ENCODE measurements at regions not wholly inside any gene's neighbourhood (a gene's known extent, or its start where the extent isn't known, plus 50 kb on each side); places are given as distances from the start of the nearest gene placed in this dataset.
"Not testable (repeated sequence)": the region's sequence is repeated elsewhere in the genome, so short reads cannot be mapped to it uniquely, and the experiment has no call there.

- H3K9me3 Mint-ChIP-seq (ENCODE audit: insufficient read depth) = no peaks in the 10 kb centered on the region
- POLR2A ChIA-PET = no interaction called here
Observed at GRCh38 chr1:196160066-196160795, 448.0 kb downstream of the KCNT2 start.

DNA sequence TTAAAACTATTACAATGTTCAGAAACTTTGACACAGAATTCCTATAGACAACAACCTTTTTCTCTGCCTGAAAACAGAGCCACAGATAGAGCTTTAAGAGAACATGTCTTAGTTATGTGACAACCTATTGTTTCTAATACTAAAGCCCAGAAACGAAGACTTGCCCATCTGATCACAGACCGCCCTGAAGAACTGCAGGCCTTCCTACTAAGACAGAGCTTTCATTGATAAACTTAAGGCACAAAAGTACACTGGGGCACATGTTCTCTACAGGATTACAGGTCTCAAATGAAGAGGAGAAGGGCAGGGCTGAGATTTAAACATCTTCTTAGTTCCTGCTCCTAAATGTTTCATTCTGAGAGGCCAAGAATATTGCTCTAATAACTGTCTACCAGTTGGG lies 452.7 kb downstream of the KCNT2 start:
- no peaks in the 10 kb centered on the region for H3K36me3 Mint-ChIP-seq (ENCODE audit: low read depth)
- no peak for ATAC-seq
- no peaks in the 10 kb centered on the region for H3K4me1 Mint-ChIP-seq (ENCODE audit: low read depth)
- H3K4me3 Mint-ChIP-seq = no peak overlapping the region
- POLR2A ChIA-PET = no interaction called here
- no peaks in the 10 kb centered on the region for H3K27me3 Mint-ChIP-seq (ENCODE audit: low read depth)
- CTCF ChIA-PET = no interaction called here
- DNase-seq = no peak
- H3K9me3 Mint-ChIP-seq (ENCODE audit: insufficient read depth) = no peaks in the 10 kb centered on the region
- H3K27ac Mint-ChIP-seq = no peak overlapping the region

More at GRCh38 chr1:196160066-196160795, 448.0 kb downstream of the KCNT2 start:
- Mint-ChIP-seq H3K4me1 (ENCODE audit: low read depth) (no peaks in the 10 kb centered on the region), H3K27ac (no peak overlapping the region), H3K36me3 (ENCODE audit: low read depth) (no peaks in the 10 kb centered on the region), H3K27me3 (ENCODE audit: low read depth) (no peaks in the 10 kb centered on the region), H3K4me3 (no peak overlapping the region)
- ATAC-seq (no peak), DNase-seq (no peak)
- CTCF ChIA-PET = no interaction called here

DNA sequence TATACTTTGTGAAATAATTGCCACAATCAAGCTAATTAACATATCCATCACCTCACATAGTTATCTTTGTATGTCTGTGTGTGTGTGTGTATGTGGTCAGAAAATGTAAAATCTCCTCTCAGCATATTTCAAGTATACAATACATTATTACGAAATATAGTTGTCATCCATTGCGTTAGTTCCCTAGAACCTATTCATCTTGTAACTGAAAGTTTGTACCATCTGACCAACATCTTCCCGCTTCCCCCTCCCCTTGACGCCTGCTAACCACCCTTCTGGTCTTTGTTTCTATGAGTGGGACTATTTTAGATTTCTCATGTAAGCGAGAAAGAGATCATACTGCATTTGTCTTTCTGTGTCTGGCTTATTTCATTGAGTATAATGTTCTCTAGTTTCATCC lies 455.3 kb downstream of the KCNT2 start:
- ATAC-seq (no peak), DNase-seq (no peak)
- CTCF ChIA-PET = no interaction called here

GRCh38 chr1:196152086-196152485 lies 456.2 kb downstream of the KCNT2 start:
- DNase-seq = no peak
- no peaks in the 10 kb centered on the region for H3K27me3 Mint-ChIP-seq (ENCODE audit: low read depth)
- H3K36me3 Mint-ChIP-seq (ENCODE audit: low read depth) = no peaks in the 10 kb centered on the region
- no peaks in the 10 kb centered on the region for H3K9me3 Mint-ChIP-seq (ENCODE audit: insufficient read depth)
- no peak overlapping the region for H3K27ac Mint-ChIP-seq
- no peaks in the 10 kb centered on the region for H3K4me1 Mint-ChIP-seq (ENCODE audit: low read depth)
- ChIA-PET POLR2A (no interaction called here), CTCF (no interaction called here)
- no peak for ATAC-seq
- no peak overlapping the region for H3K4me3 Mint-ChIP-seq

More for the DNA sequence above, 455.3 kb downstream of the KCNT2 start:
- Mint-ChIP-seq H3K36me3 (ENCODE audit: low read depth) (no peaks in the 10 kb centered on the region), H3K27me3 (ENCODE audit: low read depth) (no peaks in the 10 kb centered on the region), H3K4me3 (no peak overlapping the region), H3K27ac (no peak overlapping the region), H3K9me3 (ENCODE audit: insufficient read depth) (no peaks in the 10 kb centered on the region), H3K4me1 (ENCODE audit: low read depth) (no peaks in the 10 kb centered on the region)
- POLR2A ChIA-PET = no interaction called here

- ATAC-seq = no peak
- no peak for DNase-seq
- H3K9me3 Mint-ChIP-seq (ENCODE audit: insufficient read depth) = no peaks in the 10 kb centered on the region
- ChIA-PET CTCF (interaction anchor here (1.6 to 4.1 kb wide), 3 partner anchors 21 to 514 kb away, joined by 3 to 22 read pairs (median 5); no protein-coding TSS in a partner anchor), POLR2A (no interaction called here)
- H3K4me1 Mint-ChIP-seq (ENCODE audit: low read depth) = no peaks in the 10 kb centered on the region
- H3K4me3 Mint-ChIP-seq = no peak overlapping the region
- H3K27me3 Mint-ChIP-seq (ENCODE audit: low read depth) = no peaks in the 10 kb centered on the region
- H3K36me3 Mint-ChIP-seq (ENCODE audit: low read depth) = no peaks in the 10 kb centered on the region
- no peak overlapping the region for H3K27ac Mint-ChIP-seq
Observed at GRCh38 chr1:196148367-196148970, 459.8 kb downstream of the KCNT2 start.

DNA sequence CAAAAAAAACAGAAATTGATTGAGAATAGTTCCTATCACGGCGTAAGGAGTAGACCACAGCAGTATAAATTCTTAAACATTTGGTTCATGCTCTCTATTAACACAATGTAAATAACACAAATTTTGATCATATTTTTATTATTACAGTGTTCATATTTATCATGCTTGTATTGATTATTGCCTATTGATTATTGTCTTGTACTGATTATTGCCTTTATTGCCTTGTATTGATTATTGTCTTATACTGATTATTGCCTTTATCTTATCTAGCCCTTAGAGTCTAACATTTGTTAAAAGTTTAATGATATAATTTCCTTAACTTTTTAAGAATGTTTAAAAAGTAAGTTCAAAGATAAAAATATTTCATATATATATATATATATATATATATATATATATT lies 460.7 kb downstream of the KCNT2 start:
- H3K4me3 Mint-ChIP-seq = no peak overlapping the region
- H3K36me3 Mint-ChIP-seq (ENCODE audit: low read depth) = no peaks in the 10 kb centered on the region
- H3K27ac Mint-ChIP-seq = no peak overlapping the region
- H3K4me1 Mint-ChIP-seq (ENCODE audit: low read depth) = no peaks in the 10 kb centered on the region
- ChIA-PET POLR2A (no interaction called here), CTCF (interaction anchor here (0.7 to 4.1 kb wide), 3 partner anchors 438 to 515 kb away, joined by 3 to 22 read pairs (median 3); no protein-coding TSS in a partner anchor)
- ATAC-seq (no peak), DNase-seq (no peak)
- H3K9me3 Mint-ChIP-seq (ENCODE audit: insufficient read depth) = no peaks in the 10 kb centered on the region
- no peaks in the 10 kb centered on the region for H3K27me3 Mint-ChIP-seq (ENCODE audit: low read depth)

DNA sequence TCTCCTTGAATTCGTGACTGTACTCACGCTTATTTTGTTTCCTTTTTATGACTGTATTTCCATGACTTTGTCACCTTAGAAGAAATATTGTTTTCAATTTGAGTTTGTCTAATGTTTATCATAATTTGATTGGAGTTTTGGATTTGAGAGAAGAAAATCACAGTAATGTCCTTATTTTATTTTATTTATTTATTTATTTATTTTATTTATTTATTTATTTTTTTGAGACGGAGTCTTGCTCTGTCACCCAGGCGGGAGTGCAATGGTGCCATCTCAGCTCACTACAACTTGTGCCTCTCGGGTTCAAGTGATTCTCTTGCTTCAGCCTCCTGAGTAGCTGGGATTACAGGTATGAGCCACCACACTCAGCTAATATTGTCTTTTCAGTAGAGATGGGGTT lies 463.1 kb downstream of the KCNT2 start:
- POLR2A ChIA-PET; H3K4me3 Mint-ChIP-seq; H3K36me3 Mint-ChIP-seq (ENCODE audit: low read depth); H3K27ac Mint-ChIP-seq; H3K4me1 Mint-ChIP-seq (ENCODE audit: low read depth); DNase-seq; H3K9me3 Mint-ChIP-seq (ENCODE audit: insufficient read depth); CTCF ChIA-PET; H3K27me3 Mint-ChIP-seq (ENCODE audit: low read depth); ATAC-seq: not testable (repeated sequence)

- Mint-ChIP-seq H3K36me3 (ENCODE audit: low read depth) (no peaks in the 10 kb centered on the region), H3K4me1 (ENCODE audit: low read depth) (no peaks in the 10 kb centered on the region), H3K27me3 (ENCODE audit: low read depth) (no peaks in the 10 kb centered on the region), H3K27ac (no peak overlapping the region), H3K4me3 (no peak overlapping the region), H3K9me3 (ENCODE audit: insufficient read depth) (no peaks in the 10 kb centered on the region)
- ATAC-seq = no peak
- CTCF ChIA-PET = no interaction called here
- POLR2A ChIA-PET = no interaction called here
- DNase-seq = no peak
Observed at GRCh38 chr1:196144588-196144987, 463.7 kb downstream of the KCNT2 start.

DNA sequence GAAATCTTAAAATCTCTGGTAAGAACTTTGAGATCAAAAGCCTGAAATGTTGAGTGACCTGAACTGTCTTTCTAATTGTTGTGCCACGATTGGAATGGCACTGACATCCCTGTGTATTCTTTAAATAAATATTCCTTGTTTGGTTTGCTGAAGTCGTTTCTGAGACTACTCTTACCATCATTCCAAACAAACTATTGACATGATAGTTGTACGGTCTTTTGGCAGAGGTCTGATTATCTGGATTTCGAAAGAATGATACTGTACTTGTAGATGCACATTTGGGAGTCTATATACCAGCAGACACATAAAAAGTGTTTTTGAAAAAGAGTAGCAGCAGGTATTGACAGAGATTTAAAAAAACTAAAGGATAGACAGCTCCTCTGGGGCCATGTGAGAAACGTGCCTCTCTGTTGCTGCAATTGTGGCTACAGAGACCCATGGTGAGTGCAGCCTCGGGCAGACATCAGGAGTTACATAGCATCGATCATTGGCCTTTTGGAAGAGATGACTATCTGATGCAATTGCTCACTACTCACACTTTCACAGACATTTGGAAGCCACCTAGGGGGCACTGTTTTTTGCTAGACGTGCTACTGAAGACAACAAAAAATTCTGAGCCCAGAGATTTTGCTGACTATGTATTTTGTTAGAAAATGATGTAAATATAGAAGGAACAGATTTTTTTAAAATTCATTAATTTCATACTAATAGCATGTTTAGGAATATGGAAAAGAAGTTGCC lies 464.5 kb downstream of the KCNT2 start:
- POLR2A ChIA-PET = no interaction called here
- Mint-ChIP-seq H3K4me3 (no peak overlapping the region), H3K27ac (no peak overlapping the region), H3K9me3 (ENCODE audit: insufficient read depth) (no peaks in the 10 kb centered on the region), H3K27me3 (ENCODE audit: low read depth) (no peaks in the 10 kb centered on the region), H3K36me3 (ENCODE audit: low read depth) (no peaks in the 10 kb centered on the region), H3K4me1 (ENCODE audit: low read depth) (no peaks in the 10 kb centered on the region)
- DNase-seq = no peak
- CTCF ChIA-PET = no interaction called here
- ATAC-seq = no peak

GRCh38 chr1:196142111-196142640 lies 466.1 kb downstream of the KCNT2 start:
- no peak overlapping the region for H3K27ac Mint-ChIP-seq
- no peaks in the 10 kb centered on the region for H3K9me3 Mint-ChIP-seq (ENCODE audit: insufficient read depth)
- DNase-seq (no peak), ATAC-seq (no peak)
- ChIA-PET CTCF (no interaction called here), POLR2A (no interaction called here)
- no peaks in the 10 kb centered on the region for H3K27me3 Mint-ChIP-seq (ENCODE audit: low read depth)
- no peaks in the 10 kb centered on the region for H3K36me3 Mint-ChIP-seq (ENCODE audit: low read depth)
- H3K4me1 Mint-ChIP-seq (ENCODE audit: low read depth) = no peaks in the 10 kb centered on the region
- H3K4me3 Mint-ChIP-seq = no peak overlapping the region

- CTCF ChIA-PET = no interaction called here
Observed at GRCh38 chr1:196136396-196136795, 471.8 kb downstream of the KCNT2 start.

GRCh38 chr1:196131691-196132090 lies 476.5 kb downstream of the KCNT2 start:
- Mint-ChIP-seq H3K36me3 (ENCODE audit: low read depth) (no peaks in the 10 kb centered on the region), H3K27ac (no peak overlapping the region), H3K27me3 (ENCODE audit: low read depth) (no peaks in the 10 kb centered on the region), H3K9me3 (ENCODE audit: insufficient read depth) (no peaks in the 10 kb centered on the region), H3K4me1 (ENCODE audit: low read depth) (no peaks in the 10 kb centered on the region), H3K4me3 (no peak overlapping the region)
- ChIA-PET CTCF (no interaction called here), POLR2A (no interaction called here)
- ATAC-seq (no peak), DNase-seq (no peak)

More at GRCh38 chr1:196136396-196136795, 471.8 kb downstream of the KCNT2 start:
- no peaks in the 10 kb centered on the region for H3K27me3 Mint-ChIP-seq (ENCODE audit: low read depth)
- POLR2A ChIA-PET = no interaction called here
- DNase-seq = no peak
- no peaks in the 10 kb centered on the region for H3K9me3 Mint-ChIP-seq (ENCODE audit: insufficient read depth)
- H3K4me1 Mint-ChIP-seq (ENCODE audit: low read depth) = no peaks in the 10 kb centered on the region
- no peak for ATAC-seq
- no peak overlapping the region for H3K4me3 Mint-ChIP-seq
- no peaks in the 10 kb centered on the region for H3K36me3 Mint-ChIP-seq (ENCODE audit: low read depth)
- H3K27ac Mint-ChIP-seq = no peak overlapping the region
